Esophagus mucosa (tissue), 1 donor: ENCODE measurements at regions not wholly inside any gene's neighbourhood (a gene's known extent, or its start where the extent isn't known, plus 50 kb on each side); places are given as distances from the start of the nearest gene placed in this dataset.
A peak's percentile ranks its signal among the peaks of the same experiment; 100 is the strongest.
"Not testable (repeated sequence)": the region's sequence is repeated elsewhere in the genome, so short reads cannot be mapped to it uniquely, and the experiment has no call there.

Experiments used
- ATAC-seq: fragments of 200-7000 bp; cut with Tn5 transposase; one replicate; pipeline ENCODE4 v1.9.1; 2020
- donor health status: DM: yes; HTN: yes; CAD: no.

DNA sequence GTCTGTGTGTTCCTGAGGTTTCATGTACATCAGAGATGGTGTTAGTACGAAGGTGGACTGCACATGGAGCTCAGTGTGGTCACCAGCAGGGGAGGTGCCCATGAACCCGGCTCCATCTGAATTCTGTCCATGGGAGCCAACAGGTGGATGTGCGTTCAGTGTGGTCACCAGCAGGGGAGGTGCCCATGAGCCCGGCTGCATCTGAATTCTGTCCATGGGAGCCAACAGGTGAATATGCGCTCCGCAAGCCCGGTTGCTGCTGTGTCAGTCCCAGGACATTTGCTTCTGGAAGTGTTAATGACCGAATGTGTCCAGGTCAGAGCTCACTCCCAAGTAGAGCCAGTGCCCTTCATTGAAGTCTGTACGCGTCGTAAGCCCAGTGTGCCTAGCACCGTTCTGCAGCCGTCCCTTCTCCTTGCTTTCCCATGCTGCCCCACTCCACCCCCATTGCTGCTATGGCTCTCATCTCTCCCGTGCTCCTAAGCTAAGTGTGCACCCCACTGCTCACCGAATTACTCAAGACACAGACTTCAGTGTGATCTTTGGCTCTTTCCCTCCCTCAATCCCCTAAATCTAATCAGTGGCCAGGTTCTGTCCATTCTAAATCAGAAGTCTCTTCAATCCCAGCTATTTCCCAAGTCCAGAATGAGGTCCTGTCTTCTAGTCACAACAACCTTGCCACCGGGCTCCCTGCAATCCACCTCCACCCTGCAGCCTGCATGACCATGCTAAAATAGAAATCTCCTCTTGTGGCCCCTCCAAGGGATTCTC is 352.4 kb downstream of the TCERG1L start:
- no peak for ATAC-seq

DNA sequence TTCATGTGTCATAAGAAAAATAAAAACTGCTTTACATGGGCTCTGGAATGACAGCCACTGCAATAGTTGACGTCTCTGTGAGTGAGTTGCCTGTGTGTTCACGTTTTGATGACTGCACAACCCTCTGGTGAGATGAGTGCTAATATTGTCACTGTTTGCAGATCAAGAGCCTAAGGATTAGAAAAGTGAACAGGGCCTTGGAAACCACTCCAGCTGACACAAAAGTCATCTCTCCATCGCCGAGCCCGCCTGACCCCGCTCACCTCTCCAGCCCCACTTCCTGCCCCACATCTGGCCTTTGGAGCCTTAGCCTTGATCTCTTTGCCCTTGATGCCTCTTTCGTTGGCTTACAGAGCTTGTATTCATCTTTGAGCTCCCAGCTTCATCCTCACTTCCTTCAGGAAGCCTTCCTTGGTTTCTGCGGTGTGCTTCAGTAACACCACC is 351.7 kb downstream of the TCERG1L start:
- no peak for ATAC-seq

DNA sequence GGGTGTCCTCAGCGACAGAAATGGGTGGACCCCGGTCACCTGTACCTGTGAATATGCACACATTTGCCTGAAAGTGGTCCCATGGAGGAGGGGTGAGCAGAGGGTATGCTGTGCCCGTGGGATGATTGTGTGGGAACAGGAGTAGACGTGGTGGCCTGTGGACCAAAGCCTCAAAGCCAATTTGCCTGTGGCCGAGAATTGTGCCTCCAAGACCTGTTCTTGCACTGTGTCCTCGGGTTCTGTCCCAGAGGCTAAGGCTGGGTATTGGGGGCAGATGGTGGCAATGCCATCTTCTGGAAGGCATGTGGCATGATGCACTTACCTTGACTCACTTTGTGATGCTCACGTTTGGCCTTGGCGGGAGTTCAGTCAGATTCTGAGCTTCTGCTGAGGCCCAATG is 351.0 kb downstream of the TCERG1L start:
- ATAC-seq = no peak

DNA sequence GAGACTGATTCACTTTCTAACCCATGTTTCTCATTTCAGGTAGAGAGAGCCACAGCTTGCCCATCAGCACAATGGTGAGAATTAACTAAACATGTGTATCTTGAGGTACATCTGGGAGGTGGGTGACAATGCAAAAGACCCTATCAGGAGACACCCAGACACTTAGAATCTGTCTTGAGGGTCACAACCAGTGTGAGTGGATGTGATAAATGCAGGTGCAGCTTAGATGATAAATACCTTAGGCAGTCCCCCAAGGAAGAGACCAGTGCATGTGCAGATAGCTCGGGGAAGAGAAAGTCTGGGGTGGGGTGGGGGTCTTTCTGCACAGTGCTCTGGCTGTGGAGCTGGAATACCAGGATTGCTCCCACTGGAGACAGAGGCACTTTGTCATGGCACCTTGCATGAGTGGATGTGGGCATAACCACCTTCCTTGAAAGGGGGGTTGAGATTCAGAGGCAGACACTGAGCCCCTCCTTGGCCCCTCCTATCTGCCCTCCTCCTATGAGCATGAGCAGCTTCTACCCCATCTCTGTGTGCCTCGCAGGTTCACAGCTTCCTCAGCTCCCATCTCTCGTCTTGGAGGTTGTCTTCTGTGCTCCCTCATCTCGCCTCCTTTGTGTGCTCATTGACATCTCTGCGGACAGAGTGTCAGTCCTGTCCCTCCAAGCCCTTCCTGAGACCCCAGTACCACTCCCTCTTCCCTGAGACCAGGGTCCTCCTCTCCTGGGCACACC is 349.8 kb downstream of the TCERG1L start:
- no peak for ATAC-seq

DNA sequence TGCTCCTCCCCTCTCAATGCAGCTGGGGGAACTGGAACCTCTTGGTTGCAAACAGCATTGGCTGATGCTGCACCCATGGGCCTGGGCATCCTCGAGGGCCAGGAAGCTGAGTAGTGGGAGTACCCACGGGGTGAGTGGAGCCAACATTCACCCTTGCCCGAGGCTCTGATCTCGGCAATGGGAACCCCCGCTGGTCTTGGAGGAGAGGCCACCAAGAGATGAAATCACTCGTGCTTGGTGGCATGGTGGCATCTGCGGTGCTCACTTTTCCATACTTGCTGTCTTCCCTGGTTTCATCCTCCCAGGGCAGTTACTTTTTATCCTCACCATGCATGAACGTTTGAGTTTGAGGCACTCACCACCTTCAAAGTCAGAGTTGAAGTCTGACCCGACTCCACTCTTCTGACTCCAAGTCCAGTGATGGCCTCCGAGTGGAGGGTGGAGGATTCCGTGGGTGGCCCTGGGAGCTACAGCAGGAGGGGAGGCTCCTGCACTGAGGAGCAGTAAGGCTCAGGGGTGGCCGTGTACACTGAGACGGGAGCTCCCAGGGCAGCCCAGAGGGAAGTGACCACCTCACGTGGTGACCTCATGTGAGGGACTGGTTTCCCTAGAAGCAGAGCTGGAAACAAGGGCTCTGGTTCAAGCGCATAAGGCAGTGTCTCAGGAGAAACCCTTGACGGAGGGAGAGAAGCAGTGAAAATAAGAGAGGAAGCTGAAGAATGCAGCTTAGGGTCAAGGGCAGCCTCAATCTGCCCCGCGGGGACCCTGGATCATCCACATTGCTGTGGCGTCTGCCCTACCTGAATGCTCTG is 349.1 kb downstream of the TCERG1L start:
- ATAC-seq = no peak

DNA sequence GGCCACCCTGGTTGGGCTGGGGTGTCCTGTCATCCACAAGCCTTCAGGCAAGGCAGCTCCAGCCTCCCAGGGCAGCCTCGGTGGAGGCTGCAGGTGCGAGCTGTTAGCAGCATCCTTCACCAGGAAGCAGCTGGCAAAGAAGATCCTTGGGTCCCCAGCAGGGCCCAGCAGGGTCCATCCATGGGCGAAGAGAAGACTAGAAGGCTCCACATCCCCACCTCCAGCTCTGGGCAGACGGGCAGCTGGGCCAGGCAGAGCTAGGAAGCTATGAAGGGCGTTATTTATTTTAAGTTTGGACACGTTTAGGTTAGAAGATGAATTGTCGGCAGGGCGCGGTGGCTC is 348.5 kb downstream of the TCERG1L start:
- ATAC-seq = no peak

DNA sequence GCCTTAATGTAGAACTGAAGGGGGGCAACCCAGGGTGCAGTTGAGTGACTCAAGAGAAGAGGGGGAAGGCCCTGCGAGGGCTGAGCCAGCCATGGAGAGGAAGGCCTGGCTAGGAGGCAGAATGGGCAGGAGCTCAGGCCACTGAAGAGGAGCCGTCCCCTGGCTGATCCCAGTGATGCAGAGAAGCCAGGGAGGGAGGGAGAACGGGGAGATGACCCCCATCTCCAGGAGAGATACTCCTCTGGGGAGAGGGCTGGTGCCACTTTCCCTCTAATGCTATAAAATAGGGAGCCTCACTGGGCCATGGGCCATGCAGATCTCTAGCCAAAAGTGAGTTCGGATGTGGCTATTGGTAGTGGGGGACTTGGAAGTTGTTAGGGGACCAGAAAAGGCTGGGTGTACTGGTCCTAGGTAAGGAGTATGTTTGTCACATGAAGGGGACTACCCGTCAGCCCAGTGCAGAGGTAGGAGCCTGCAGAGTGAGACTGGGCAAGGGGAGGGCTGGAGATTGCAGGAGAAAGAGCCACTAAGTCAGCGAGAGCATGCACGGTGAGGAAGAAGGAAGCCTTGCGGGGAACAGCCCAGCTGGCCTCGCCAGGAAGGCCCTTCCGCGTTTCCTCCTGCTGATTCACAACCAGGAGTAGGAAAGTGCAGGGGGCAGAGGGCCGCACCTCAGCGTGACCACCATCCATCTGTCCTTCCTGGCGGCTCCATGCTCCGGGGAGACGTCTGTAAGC is 347.6 kb downstream of the TCERG1L start:
- no peak for ATAC-seq

DNA sequence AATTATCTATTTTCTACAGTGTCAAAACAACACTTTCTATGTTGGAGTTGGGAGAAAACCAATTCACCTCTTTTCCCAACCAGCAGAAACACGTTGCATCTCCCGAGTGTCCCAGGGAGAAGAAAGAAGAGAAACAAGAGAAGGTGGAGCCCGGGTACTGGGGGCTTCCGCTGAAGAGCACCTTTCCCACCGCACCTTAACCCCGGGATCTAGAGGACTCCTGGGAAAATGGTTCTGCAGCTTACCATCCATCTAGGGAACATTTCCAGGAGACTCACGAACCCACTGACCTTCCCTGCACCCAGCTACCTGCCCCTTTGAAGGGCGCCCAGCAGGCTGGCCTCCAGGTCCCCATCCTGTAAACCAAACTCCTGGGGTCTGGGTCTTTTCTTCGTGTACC is 346.8 kb downstream of the TCERG1L start:
- ATAC-seq = no peak

DNA sequence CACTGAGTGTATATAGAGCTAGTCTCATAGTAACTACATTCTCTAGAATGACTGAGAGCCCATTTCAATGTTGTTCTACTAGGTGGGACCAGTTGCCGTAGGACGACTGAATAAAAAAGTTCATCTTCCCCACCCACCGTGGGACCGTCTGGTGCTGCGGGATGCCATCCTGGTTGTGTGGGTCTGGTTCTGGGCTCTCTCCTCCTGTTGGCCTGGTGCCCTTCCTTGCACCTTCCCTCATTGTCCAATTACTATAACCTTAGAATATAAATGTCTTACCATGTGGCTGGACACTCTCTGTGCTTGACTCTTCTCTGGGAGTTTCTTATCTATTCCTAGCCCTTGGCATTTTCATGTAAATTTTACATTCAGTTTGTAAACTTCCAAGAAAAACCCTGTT is 344.4 kb downstream of the TCERG1L start:
- ATAC-seq = no peak

DNA sequence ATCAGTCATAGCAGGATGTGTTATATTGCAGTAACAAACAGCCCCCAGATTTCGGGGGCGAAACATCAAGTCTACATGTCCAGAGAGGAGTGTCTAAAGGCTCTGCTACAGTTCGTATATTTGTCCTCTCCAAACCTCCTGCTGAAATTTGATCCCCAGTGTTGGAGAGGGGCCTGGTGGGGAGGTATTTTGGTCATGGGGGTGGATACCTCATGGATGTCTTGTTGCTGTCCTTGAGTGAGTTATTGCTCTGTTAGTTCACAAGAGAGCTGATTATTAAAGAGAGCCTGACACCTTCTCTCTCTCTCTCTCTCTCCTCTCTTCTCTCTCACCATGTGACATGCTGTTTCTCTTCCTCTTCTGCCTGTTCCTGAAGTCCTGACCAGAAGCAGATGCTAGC is 343.7 kb downstream of the TCERG1L start:
- ATAC-seq = no peak

DNA sequence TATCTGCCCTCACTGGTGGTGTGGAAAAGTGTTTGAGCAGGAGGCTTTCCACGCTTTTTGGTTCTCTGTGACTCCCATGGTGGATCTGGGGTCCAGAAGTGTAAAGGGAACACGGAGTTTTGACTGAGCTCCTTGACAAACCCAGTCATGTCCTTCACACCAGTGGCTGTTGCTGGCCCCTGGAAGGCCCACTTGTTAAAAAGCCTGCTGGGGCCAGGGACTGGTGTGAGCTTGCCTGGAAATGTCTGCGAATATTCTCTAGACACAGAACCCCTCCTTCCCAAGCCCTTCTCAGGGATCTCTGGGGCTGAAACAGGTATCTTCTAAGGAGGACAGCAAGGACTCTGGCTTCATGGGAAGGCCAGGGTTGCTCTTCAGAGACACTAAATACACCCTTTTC is 343.0 kb downstream of the TCERG1L start:
- ATAC-seq = no peak

DNA sequence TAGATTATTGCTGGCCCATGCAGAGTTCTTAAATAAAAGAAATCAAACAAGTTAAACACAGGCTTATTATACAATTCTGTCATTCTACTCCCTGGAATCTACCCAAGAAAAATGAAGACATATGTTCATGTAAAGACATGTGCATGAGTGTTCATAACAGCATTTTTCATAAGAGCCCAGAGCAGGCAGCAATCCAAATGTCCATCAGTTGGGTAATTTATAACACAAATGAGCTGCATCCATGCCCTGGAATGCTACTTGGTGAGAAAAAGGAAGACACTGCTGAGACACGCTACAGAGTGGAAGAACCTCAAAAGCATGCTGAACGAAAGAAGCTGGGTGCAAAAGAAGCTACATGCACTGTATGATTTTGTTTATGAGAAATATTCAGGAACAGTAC is 342.6 kb downstream of the TCERG1L start:
- peak; percentile 95 for ATAC-seq

DNA sequence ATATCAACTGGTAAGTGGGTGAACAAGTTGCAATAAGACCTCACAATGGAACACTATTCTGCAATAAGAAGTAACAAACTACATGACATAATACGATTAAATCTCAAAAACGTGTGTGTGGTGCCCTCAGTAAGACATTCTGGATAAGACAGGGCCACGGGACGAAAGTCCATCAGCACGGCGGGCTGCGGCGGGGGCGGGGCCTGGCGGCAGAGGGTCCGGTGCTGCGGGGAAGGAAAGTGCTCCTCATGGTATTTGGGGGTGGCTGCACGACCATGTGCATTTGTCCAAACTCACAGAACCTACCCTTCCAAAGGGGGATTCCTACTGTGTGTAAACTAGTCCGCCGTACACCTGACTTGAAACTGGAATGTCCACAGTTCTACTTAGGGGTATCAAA is 341.8 kb downstream of the TCERG1L start:
- no peak for ATAC-seq

DNA sequence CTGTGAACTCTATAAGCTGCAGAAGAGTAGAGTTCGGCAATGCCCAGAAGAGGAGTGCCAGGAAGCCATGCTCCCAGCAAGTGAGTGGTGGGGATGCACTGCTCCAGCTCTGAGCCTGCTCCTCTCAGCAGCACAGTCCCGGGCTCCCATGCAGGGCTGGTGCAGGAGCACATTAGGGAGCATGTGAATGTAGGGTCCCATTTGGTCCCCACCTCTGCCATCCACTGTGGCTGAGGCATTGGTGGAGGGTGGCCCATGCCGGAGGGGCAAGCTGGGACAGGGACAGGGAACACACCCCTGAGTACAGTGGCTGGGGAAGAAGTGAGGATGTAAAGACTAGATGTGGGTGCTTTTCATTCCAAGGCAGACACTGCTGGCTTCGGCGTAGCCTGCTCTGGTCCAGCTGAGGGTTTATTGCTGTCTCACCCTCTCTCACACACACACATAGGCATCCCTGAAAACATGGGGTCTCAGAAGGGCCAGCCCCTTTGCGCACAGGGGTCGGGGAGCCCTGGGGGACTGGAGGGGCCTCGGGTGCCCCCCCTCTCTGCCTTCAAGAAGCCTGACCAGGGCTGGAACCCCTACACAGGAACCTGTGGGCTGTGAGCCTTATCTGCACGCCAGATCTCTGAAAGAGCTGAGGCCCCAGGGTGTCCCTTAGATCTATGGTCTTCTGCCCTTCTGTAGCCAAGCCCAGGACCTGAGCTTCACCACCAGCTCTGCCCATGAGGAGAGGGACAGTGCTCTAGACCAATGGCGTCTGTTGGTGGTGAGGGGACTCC is 341.0 kb downstream of the TCERG1L start:
- no peak for ATAC-seq

DNA sequence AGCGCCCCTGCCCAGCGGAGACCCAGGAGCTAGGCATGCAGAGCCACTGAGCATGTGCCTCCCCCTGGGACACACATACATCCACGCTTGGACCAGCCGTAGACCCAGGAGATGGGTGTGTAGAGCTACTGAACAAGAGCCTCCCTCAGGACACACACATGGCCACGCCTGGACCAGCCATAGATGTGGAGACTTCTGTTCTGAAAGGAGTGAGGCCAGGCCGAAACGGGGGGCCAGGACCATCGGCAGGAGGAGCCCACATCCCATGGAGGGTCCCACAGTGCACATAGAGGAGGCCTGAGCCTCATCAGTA is 340.4 kb downstream of the TCERG1L start:
- ATAC-seq = no peak

DNA sequence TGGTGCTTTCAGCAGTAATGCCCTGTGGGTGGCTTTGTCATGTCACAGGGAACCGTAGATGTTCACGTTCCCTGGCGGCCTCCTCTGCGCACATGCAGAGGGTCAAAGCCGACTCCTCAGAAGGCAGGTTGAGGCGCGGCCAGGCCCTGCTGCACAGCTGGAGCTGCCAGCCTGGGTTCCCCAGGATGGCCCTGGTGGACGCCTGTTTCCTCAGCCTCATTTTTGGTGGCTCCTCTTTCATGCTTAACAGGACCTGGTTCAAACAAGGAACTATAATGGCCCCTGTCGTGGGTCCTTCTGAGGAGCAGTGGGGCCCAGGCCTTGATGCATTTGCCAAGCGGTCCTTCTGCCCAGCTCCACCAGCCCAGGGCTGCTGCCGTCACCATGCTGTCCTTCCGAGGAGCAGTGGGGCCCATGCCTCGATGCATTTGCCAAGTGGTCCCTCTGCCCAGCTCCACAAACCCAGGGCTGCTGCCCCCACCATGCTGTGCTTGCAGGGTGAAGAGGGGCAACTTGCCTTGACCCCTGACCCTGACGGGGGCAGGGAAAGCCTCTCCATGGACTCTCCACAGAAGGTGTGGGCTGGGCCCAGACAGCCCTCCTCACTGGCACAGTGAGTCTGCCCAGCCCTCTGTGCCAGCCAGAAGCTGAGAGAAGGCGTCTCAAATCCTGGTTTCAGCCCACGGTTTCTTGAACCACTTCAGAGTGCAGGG is 338.2 kb downstream of the TCERG1L start:
- ATAC-seq = no peak

DNA sequence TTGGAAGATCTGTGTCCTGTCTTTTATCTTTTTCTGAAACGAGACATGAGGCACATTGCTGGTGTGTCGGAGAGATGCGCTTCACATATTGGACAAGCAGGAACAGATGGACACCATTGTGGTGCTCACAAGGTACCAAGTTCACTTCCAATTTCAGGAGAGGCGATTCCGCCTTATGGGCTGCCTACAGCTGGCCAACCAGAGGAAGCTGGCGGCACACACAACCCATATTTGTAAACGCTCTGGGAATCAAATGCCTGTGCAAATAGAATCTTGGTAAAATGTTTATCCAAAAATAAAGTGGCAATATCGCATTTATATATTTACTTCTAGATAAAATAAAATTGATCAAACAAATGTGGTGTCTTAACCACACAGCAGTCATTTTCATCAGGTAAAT is 337.4 kb downstream of the TCERG1L start:
- ATAC-seq = no peak

DNA sequence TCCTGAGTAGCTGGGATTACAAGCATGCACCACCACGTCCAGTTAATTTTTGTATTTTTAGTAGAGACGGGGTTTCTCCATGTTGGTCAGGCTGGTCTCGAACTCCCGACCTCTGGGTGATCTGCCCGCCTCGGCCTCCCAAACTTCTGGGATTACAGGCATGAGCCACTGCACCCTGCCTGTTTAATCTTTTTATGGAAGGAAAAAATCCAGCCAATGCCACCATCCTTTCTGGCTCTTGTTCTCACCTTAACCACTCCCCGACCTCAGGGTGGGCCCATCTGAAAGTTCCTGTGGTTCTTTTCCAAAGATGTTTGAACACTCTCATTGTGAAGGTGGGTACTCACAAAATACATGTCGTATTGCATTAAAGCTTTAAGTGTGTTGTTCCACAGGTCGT is 336.2 kb downstream of the TCERG1L start:
- not testable (repeated sequence) for ATAC-seq

DNA sequence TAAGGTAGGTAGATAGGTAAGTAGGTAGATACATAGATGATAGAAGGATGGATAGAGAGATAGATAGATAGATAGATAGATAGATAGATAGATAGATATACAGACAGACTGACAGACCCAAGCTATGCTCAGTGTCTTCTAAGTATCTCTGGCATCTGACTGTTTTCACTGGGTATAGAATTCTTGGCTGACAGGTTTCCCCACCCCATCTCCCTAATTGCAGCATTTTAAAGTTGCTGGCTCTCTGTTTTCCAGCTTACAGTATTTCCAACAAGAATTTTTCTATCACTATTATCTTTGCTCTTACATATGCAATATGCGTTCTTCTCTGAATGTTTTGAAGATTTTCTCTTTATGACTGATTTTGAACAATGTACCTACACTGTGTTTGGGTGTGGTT is 328.7 kb downstream of the TCERG1L start:
- ATAC-seq = no peak

DNA sequence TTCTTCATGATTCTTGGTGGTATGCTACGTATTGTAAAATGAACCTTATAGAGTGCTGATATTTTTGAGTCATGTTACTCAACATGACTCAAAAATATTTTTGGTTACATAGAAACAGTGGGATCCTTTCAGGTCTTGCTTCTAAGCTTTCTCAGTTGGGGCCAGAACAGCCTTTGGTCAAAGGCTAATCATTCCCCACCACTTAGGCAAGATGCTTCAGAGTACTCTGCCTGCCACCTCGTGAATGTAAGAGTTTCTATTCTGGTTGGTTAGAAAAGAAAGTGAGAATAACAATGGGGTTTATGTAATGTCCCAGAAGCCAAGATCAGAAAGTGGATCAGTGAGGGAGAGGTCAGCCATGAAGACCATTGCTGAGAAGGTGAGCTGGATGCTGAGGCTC is 327.8 kb downstream of the TCERG1L start:
- no peak for ATAC-seq

DNA sequence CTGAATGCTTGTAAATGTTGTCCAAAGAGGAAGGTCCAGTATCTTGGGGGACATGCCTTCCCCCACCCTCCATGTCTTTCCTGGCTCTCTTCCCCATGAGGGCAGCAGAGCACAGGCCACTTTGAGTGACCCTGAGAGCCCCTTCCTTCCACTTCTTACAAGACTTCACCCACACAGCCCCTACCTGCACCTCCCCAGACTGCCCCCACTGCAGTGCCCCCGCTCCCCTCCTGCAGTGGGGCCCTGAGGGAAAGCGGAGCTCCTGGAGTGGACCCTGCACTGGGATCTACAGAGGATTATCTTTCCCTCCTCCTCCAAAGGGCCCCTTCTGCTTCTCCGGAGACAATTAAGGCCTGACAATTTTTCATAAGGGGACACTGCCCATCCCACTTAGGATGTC is 326.8 kb downstream of the TCERG1L start:
- ATAC-seq = no peak
